ENCODE measurements at regions not wholly inside any gene's neighbourhood (a gene's known extent, or its start where the extent isn't known, plus 50 kb on each side); places are given as distances from the start of the nearest gene placed in this dataset.
"Not testable (repeated sequence)": the region's sequence is repeated elsewhere in the genome, so short reads cannot be mapped to it uniquely, and the experiment has no call there.

- DNase-seq (ENCODE audit: low read depth, low spot score): no peak
Measured at GRCh38 chr3:118231578-118231977, 803.1 kb downstream of the IGSF11 start.

DNA sequence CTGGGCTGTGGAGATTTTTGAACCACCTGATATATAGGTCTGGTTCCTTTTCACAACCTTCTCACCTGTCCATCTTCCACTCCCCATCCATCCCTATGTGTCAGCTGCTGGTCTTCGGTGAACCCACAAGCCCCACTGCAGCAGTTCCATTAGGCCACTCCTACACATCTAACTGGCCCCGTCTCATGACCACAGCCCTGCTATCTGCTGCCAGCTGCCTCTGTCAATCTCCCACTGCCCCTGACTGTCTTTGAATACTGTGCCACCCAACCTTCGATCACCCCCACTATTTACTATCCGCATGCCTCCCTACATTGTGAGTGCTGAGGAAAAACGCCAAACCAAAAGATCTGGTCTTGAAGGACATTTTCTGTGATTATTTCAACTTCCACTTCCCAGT, 795.4 kb downstream of the IGSF11 start:
- no peak for DNase-seq (ENCODE audit: low read depth, low spot score)

DNA sequence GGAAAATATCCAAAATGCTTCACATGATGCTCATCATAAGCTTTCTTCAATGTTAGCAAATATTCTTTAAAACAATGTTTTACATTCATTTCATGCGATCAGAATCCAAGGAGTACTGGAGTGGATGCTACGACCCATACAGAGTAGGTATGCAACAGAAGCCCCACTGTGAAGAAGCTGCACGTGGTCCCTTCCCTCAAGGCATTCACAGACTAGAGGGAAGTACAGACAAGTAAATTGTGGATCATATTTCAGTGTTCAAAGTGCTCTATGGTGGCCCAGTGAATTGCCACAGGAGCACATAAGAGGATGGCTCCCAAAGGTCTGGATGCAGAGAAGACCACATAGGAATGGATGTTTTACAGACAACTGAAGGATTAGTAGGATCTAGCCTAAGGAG, 789.9 kb downstream of the IGSF11 start:
- no peak for DNase-seq (ENCODE audit: low read depth, low spot score)

GRCh38 chr3:118245312-118245711, 789.3 kb downstream of the IGSF11 start:
- no peak for DNase-seq (ENCODE audit: low read depth, low spot score)

DNA sequence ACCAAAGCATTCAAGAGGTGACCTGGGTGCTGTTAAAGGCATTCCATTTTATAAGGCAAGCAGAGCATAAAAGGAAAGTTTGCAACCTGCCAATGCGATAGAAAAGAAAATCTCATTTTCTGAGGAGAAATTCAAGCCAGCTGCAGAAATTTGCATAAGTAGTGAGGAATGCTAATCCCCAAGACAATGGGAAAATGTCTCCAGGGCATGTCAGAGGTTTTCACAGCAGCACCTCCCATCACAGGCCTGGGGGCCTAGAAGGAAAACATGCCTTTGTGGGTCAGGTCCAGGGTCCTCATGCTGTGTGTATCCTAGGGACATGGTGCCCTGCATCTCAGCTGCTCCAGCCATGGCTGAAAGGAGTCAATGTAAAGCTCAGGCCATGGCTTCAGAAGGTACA, 775.8 kb downstream of the IGSF11 start:
- DNase-seq (ENCODE audit: low read depth, low spot score): not testable (repeated sequence)

- DNase-seq (ENCODE audit: low read depth, low spot score): no peak
Measured at GRCh38 chr3:118262800-118263402, 771.7 kb downstream of the IGSF11 start.

DNA sequence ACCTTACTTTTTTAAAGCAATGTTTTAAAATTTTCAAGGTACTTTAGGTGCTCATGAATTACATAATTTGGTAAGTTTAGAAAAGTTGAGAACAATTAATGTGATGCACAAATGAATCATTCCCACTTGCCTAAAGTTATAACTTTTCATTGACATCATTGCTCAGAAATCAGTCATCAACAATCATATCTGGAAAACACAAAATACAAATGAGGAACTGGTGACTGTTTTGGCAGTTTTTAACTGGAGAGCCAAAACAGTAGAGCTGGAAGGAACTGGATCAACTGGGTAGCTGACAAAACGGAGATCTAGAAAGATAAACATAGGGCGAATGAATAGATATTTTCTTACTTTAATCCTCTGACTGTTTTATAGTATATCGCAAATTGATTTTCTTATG, 767.1 kb downstream of the IGSF11 start:
- DNase-seq (ENCODE audit: low read depth, low spot score): no peak

DNA sequence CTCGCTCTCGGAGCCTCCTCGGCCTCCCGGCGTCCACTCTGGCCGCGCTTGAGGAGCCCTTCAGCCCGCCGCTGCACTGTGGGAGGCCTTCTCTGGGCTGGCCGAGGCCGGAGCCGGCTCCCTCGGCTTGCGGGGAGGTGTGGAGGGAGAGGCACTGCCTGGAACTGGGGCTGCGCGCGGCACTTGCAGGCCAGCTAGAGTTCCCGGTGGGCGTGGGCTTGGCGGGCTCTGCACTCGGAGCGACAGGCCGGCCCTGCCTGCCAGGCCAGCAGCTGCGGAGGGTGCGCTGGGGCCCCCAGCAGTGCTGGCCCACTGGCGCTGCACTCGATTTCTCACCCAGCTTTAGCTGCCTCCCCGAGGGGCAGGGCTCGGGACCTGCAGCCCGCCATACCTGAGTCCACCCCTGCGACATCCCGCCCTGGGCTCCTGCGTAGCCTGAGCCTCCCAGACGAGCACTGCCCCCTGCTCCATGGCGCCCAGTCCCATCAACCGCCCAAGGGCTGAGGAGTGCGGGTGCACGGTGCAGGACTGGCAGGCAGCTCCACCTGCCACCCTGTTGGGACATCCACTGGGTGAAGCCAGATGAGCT, 765.0 kb downstream of the IGSF11 start:
- DNase-seq (ENCODE audit: low read depth, low spot score): no peak

GRCh38 chr3:118272991-118273390, 761.7 kb downstream of the IGSF11 start:
- no peak for DNase-seq (ENCODE audit: low read depth, low spot score)

DNA sequence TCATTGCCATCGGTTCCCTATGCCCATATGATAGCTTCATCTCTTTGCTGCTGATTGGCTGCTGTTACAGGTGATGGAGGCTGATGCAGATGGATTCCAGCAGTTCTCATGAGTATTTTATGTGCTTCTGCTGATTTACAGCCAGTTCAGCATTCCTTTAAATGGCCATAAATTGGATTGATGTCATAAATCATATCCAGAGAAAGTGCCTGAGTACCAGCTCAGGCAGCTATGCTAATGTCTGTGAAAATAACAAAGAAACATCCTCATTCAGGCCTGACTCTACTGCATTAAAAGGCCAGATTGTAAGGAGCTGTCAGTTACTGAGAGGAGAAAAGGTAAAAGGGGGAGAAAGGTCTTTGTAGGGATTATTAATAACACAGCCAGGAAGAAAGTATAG, 756.8 kb downstream of the IGSF11 start:
- DNase-seq (ENCODE audit: low read depth, low spot score): no peak

GRCh38 chr3:118292841-118293240, 741.8 kb downstream of the IGSF11 start:
- no peak for DNase-seq (ENCODE audit: low read depth, low spot score)

GRCh38 chr3:118298133-118298532, 736.5 kb downstream of the IGSF11 start:
- no peak for DNase-seq (ENCODE audit: low read depth, low spot score)

DNA sequence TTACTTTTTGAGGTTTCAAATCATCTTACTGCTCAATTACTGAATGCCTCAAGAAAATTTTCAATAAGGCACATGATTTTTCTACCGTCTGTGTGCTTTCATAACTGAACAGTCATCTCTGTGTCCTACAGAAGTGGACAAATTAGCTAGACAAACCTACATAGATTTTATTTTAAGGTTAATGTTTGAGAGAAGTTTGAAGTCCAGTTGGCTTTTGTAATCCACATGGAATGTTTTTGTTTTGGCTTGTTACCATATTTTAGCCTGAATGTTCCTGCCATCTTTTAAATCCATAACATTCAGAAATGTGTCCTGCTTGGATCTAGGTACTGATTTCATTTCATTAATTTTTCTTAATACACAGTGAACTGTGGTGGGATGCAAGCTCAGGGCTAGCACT, 730.1 kb downstream of the IGSF11 start:
- no peak for DNase-seq (ENCODE audit: low read depth, low spot score)

DNA sequence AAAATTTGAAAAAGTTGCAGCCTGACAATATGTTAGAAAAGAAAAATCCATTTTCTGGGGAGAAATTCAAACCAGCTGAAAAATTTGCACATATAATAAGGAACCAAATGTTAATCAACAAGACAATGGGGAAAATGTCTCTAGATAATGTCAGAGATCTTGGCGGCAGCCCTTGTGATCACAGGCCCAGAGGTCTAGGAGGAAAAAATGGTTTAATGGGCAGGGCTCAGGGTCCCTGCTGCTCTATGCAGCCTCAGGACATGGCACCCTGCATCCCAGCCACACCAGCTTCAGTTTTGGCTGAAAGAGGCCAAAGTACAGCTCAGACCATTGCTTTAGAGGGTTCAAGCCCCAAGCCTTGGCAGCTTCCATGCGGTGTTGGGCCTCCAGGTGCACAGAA, 701.9 kb downstream of the IGSF11 start:
- DNase-seq (ENCODE audit: low read depth, low spot score): no peak

DNA sequence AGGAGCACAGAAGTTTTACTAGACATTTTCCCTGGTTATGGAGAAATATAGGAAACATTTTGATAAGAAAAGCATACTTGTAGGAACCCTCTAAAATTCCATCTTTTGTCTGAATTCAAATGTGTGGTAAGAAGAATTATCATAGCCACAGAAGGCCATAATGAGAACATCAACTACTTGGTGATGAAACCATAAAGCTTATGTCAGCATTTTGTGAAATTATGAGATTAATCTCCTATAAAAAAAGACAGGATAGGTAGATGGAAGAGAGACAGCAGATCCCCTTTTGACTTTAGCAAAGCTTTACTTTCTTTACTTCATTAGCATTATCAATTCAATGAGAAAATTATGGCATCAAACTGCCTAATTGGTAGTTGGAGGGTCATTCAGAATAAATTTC, 697.0 kb downstream of the IGSF11 start:
- no peak for DNase-seq (ENCODE audit: low read depth, low spot score)

- DNase-seq (ENCODE audit: low read depth, low spot score): no peak
Measured at GRCh38 chr3:118347396-118348168, 687.1 kb downstream of the IGSF11 start.

DNA sequence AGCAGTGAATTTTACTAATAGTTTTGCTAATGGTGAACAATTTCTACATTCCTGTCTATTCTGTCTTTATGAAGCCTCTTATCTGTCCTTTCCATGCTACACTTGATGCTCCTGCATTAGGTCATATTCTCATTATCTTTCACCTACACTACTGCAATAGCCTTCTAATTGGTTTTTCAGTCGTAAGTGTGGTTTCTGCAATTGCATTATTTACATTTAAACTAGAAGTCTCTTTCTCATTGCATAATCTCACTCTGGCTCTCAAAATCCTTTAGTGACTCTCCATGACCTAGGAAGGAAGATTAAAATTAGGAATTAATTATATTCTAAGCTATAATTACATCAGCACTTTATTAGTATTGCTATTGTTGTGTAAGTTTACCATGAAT, 686.5 kb downstream of the IGSF11 start:
- no peak for DNase-seq (ENCODE audit: low read depth, low spot score)

- no peak for DNase-seq (ENCODE audit: low read depth, low spot score)
Measured at GRCh38 chr3:118354556-118354955, 680.1 kb downstream of the IGSF11 start.

DNA sequence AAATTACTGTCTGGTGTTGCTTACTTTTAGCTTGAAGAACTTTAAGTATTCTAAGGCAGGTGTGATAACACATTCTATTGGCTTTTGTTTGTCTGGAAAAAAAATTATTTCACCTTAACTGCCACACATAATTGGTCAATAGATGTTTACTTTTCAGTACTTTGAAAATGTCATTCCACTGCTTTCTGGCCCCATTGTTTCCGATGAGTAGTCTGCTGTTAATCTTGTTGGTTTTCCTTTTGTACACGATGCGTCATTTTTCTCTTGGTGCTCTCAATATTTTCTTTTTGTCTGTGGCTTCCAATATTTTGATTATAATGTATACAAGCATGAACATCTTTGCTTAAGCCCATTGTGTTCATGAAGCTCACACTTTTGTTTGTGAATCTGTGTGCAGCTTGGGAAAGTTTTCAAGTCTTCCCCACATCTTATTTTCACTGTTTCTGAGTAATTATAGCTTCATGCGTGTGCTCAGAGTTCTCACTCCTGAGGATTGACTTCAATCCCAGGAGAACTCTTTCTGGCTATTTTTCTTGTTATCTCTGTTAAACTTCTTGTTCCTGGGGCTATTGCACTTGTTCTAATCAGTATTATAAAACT, 664.7 kb downstream of the IGSF11 start:
- no peak for DNase-seq (ENCODE audit: low read depth, low spot score)

DNA sequence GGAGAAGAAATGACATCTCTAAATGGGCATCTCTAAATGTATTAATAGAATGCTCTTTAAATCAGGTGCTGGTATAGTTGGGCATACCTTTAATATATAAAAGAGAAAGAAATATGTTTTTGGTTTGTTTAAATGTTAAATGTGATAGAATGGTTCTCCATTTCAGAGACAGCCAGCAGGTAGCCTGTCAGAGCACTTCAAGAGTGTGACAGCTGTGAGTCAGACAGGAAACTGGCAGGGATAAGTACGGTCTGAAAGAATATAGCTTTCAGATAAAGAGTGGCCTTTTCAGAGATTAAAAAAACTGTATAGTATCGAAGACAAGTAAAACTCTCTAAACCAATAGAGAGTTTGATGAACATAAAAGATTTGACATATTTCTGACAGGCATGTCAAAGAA, 654.1 kb downstream of the IGSF11 start:
- no peak for DNase-seq (ENCODE audit: low read depth, low spot score)

GRCh38 chr3:118396491-118396890, 638.2 kb downstream of the IGSF11 start:
- DNase-seq (ENCODE audit: low read depth, low spot score): no peak

GRCh38 chr3:118400086-118400485, 634.6 kb downstream of the IGSF11 start:
- DNase-seq (ENCODE audit: low read depth, low spot score): no peak

DNA sequence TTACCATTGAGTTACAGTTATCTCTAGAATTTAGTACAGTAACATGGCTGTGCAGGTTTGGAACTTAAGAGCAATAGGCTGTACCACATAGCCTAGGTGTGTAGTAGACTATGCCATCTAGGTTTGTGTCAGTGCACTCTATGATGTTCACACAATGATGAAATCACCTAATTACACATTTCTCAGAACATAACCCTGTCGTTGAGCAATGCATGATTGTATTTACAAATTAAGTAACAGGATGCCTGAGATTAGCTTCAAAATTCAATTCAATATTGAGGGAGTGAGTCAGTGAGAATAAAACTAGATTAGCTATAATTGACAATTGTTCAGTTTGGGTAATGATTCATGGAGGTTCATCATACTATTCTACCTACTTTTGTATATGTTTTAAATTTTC, 633.8 kb downstream of the IGSF11 start:
- no peak for DNase-seq (ENCODE audit: low read depth, low spot score)

Data from brain pericyte (primary cell).